ENCODE measurements at regions not wholly inside any gene's neighbourhood (a gene's known extent, or its start where the extent isn't known, plus 50 kb on each side); places are given as distances from the start of the nearest gene placed in this dataset.

DNA sequence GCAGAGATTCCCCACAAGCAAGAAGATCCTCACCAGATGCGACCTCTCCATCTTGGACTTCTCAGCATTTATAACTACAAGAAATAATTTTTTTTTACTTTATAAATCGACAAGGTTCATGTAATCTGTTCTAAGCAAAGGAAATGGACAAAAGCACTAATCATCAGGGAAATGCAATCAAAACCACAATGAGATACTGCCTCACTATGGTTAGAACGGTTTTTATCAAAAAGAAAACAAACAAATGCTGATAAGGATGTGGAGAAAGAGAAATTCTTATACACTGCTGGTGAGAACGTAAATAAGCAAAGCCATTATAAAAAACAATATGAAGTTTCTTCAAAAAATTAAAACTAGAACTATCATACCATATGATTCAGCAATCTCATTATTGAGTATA, 1382.6 kb downstream of the ARAP2 start:
- Histone ChIP-seq H3K27me3 (ENCODE audit: control insufficient read depth in 1 of 2, insufficient read depth in 2 of 2, low read length in 2 of 2) (no peaks in the 10 kb centered on the region), H3K27ac (ENCODE audit: low read depth, low read length) (no peak overlapping the region), H3K36me3 (ENCODE audit: insufficient read depth, low read length) (no peaks in the 10 kb centered on the region), H3K9me3 (ENCODE audit: low read length) (no peaks in the 10 kb centered on the region), H3K4me3 (ENCODE audit: low read depth in 1 of 2, low read length in 2 of 2) (no peak overlapping the region), H3K9ac (ENCODE audit: low read length) (no peak overlapping the region), H3K4me1 (ENCODE audit: insufficient read depth, low read length) (no peaks in the 10 kb centered on the region)

GRCh38 chr4:34878961-34879360, 1365.4 kb downstream of the ARAP2 start:
- Histone ChIP-seq H3K27me3 (ENCODE audit: control insufficient read depth in 1 of 2, insufficient read depth in 2 of 2, low read length in 2 of 2) (no peaks in the 10 kb centered on the region), H3K9ac (ENCODE audit: low read length) (no peak overlapping the region), H3K9me3 (ENCODE audit: low read length) (no peaks in the 10 kb centered on the region), H3K36me3 (ENCODE audit: insufficient read depth, low read length) (no peaks in the 10 kb centered on the region), H3K27ac (ENCODE audit: low read depth, low read length) (no peak overlapping the region), H3K4me3 (ENCODE audit: low read depth in 1 of 2, low read length in 2 of 2) (no peak overlapping the region), H3K4me1 (ENCODE audit: insufficient read depth, low read length) (no peaks in the 10 kb centered on the region)

DNA sequence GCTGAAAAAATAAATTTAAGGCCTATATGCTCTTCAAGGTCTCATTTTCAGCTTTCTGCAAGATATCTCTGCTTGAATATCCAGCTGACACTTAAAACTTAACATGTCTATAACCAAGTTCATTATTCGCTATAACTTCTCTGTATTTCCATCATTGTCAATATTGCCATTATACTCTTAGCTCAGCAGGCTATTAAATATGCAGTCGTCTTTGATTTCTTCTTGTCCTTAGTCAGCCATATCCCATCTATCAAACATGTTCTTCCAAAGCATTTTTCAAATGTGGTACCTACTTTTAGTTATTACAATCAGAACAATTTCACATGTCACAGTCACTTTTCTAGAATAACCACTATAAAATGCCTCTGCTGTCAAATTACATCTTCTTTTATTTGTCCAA, 1364.1 kb downstream of the ARAP2 start:
- Histone ChIP-seq H3K9ac (ENCODE audit: low read length) (no peak overlapping the region), H3K27ac (ENCODE audit: low read depth, low read length) (no peak overlapping the region), H3K9me3 (ENCODE audit: low read length) (no peaks in the 10 kb centered on the region), H3K4me1 (ENCODE audit: insufficient read depth, low read length) (no peaks in the 10 kb centered on the region), H3K36me3 (ENCODE audit: insufficient read depth, low read length) (no peaks in the 10 kb centered on the region), H3K4me3 (ENCODE audit: low read depth in 1 of 2, low read length in 2 of 2) (no peak overlapping the region), H3K27me3 (ENCODE audit: control insufficient read depth in 1 of 2, insufficient read depth in 2 of 2, low read length in 2 of 2) (no peaks in the 10 kb centered on the region)

DNA sequence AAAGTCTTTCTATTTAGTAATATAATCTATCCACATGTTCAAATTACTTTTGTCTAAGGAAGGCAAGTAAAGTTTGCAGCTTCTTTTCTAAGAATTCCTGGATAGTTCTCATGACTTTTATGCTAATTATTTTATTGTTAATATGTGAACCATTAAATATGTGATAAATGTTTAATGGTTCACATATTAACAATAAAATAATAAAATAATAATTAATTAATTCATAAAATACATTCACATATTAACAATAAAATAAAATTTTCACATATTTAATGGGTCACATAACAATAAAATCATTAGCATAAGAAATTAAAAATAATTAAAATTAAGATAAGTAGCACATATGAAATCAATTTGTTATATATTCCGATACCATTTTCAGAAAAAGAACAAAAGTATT, 1352.4 kb downstream of the ARAP2 start:
- Histone ChIP-seq H3K4me1 (ENCODE audit: insufficient read depth, low read length) (no peaks in the 10 kb centered on the region), H3K9ac (ENCODE audit: low read length) (no peak overlapping the region), H3K27me3 (ENCODE audit: control insufficient read depth in 1 of 2, insufficient read depth in 2 of 2, low read length in 2 of 2) (no peaks in the 10 kb centered on the region), H3K27ac (ENCODE audit: low read depth, low read length) (no peak overlapping the region), H3K36me3 (ENCODE audit: insufficient read depth, low read length) (no peaks in the 10 kb centered on the region), H3K9me3 (ENCODE audit: low read length) (no peaks in the 10 kb centered on the region), H3K4me3 (ENCODE audit: low read depth in 1 of 2, low read length in 2 of 2) (no peak overlapping the region)

GRCh38 chr4:34893382-34893781, 1350.9 kb downstream of the ARAP2 start:
- no peaks in the 10 kb centered on the region for H3K9me3 ChIP-seq (ENCODE audit: low read length)
- no peaks in the 10 kb centered on the region for H3K27me3 ChIP-seq (ENCODE audit: control insufficient read depth in 1 of 2, insufficient read depth in 2 of 2, low read length in 2 of 2)
- no peak overlapping the region for H3K9ac ChIP-seq (ENCODE audit: low read length)
- no peak overlapping the region for H3K27ac ChIP-seq (ENCODE audit: low read depth, low read length)
- H3K4me3 ChIP-seq (ENCODE audit: low read depth in 1 of 2, low read length in 2 of 2) = no peak overlapping the region
- H3K36me3 ChIP-seq (ENCODE audit: insufficient read depth, low read length) = no peaks in the 10 kb centered on the region
- no peaks in the 10 kb centered on the region for H3K4me1 ChIP-seq (ENCODE audit: insufficient read depth, low read length)

GRCh38 chr4:34920032-34920431, 1324.3 kb downstream of the ARAP2 start:
- H3K9me3 ChIP-seq (ENCODE audit: low read length) = no peaks in the 10 kb centered on the region
- no peaks in the 10 kb centered on the region for H3K4me1 ChIP-seq (ENCODE audit: insufficient read depth, low read length)

DNA sequence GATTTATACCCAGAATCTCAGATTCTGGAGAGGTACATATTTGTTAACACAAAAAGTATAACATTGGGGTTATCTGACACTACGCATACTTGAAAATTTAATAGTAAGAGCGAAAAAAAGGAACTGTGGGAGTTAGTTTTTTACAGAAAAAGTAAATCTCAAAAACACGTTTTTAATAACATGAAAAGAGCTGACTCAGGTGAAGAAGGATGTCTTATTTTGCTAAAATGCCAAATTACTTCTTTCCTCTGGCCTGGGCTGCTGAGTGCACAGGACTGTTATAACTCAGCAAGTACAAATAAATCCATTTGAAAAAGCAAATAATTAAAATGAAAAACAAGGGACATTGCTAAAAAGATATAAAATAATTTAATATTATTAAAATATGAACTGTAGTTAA, 1322.9 kb downstream of the ARAP2 start:
- Histone ChIP-seq H3K27me3 (ENCODE audit: control insufficient read depth in 1 of 2, insufficient read depth in 2 of 2, low read length in 2 of 2) (no peaks in the 10 kb centered on the region), H3K4me1 (ENCODE audit: insufficient read depth, low read length) (no peaks in the 10 kb centered on the region), H3K4me3 (ENCODE audit: low read depth in 1 of 2, low read length in 2 of 2) (no peak overlapping the region), H3K9ac (ENCODE audit: low read length) (no peak overlapping the region), H3K36me3 (ENCODE audit: insufficient read depth, low read length) (no peaks in the 10 kb centered on the region), H3K9me3 (ENCODE audit: low read length) (no peaks in the 10 kb centered on the region), H3K27ac (ENCODE audit: low read depth, low read length) (no peak overlapping the region)

More at GRCh38 chr4:34920032-34920431, 1324.3 kb downstream of the ARAP2 start:
- no peak overlapping the region for H3K4me3 ChIP-seq (ENCODE audit: low read depth in 1 of 2, low read length in 2 of 2)
- no peak overlapping the region for H3K9ac ChIP-seq (ENCODE audit: low read length)
- H3K27me3 ChIP-seq (ENCODE audit: control insufficient read depth in 1 of 2, insufficient read depth in 2 of 2, low read length in 2 of 2) = no peaks in the 10 kb centered on the region
- H3K27ac ChIP-seq (ENCODE audit: low read depth, low read length) = no peak overlapping the region
- H3K36me3 ChIP-seq (ENCODE audit: insufficient read depth, low read length) = no peaks in the 10 kb centered on the region

DNA sequence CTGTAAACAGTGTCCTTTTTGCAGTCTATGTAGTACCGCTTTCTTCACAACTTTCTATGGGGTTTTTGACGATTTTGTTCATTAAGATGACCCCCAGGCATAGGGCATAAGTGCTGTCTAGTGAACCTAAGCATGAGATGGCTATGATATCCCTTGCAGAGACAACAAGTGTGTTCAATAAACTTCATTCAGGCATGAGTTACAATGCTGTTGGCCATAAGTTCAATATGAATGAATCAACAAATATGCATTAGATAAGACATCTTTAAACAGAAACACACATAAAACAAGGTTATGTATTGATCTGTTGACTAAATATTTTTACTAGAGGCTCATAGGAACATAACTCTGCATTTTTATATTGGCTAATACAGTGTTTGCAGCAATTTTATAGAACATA, 1322.0 kb downstream of the ARAP2 start:
- Histone ChIP-seq H3K4me3 (ENCODE audit: low read depth in 1 of 2, low read length in 2 of 2) (no peak overlapping the region), H3K27me3 (ENCODE audit: control insufficient read depth in 1 of 2, insufficient read depth in 2 of 2, low read length in 2 of 2) (no peaks in the 10 kb centered on the region), H3K9me3 (ENCODE audit: low read length) (no peaks in the 10 kb centered on the region), H3K4me1 (ENCODE audit: insufficient read depth, low read length) (no peaks in the 10 kb centered on the region), H3K27ac (ENCODE audit: low read depth, low read length) (no peak overlapping the region), H3K9ac (ENCODE audit: low read length) (no peak overlapping the region), H3K36me3 (ENCODE audit: insufficient read depth, low read length) (no peaks in the 10 kb centered on the region)

GRCh38 chr4:34932591-34932990, 1311.7 kb downstream of the ARAP2 start:
- no peak overlapping the region for H3K4me3 ChIP-seq (ENCODE audit: low read depth in 1 of 2, low read length in 2 of 2)
- H3K4me1 ChIP-seq (ENCODE audit: insufficient read depth, low read length) = no peaks in the 10 kb centered on the region
- H3K27ac ChIP-seq (ENCODE audit: low read depth, low read length) = no peak overlapping the region
- no peaks in the 10 kb centered on the region for H3K9me3 ChIP-seq (ENCODE audit: low read length)
- no peak overlapping the region for H3K9ac ChIP-seq (ENCODE audit: low read length)
- no peaks in the 10 kb centered on the region for H3K27me3 ChIP-seq (ENCODE audit: control insufficient read depth in 1 of 2, insufficient read depth in 2 of 2, low read length in 2 of 2)
- no peaks in the 10 kb centered on the region for H3K36me3 ChIP-seq (ENCODE audit: insufficient read depth, low read length)

GRCh38 chr4:34935739-34936138, 1308.6 kb downstream of the ARAP2 start:
- no peaks in the 10 kb centered on the region for H3K27me3 ChIP-seq (ENCODE audit: control insufficient read depth in 1 of 2, insufficient read depth in 2 of 2, low read length in 2 of 2)

GRCh38 chr4:34939073-34939472, 1305.2 kb downstream of the ARAP2 start:
- Histone ChIP-seq H3K27ac (ENCODE audit: low read depth, low read length) (no peak overlapping the region), H3K27me3 (ENCODE audit: control insufficient read depth in 1 of 2, insufficient read depth in 2 of 2, low read length in 2 of 2) (no peaks in the 10 kb centered on the region)

More at GRCh38 chr4:34935739-34936138, 1308.6 kb downstream of the ARAP2 start:
- Histone ChIP-seq H3K9ac (ENCODE audit: low read length) (no peak overlapping the region), H3K4me3 (ENCODE audit: low read depth in 1 of 2, low read length in 2 of 2) (no peak overlapping the region), H3K36me3 (ENCODE audit: insufficient read depth, low read length) (no peaks in the 10 kb centered on the region), H3K4me1 (ENCODE audit: insufficient read depth, low read length) (no peaks in the 10 kb centered on the region), H3K27ac (ENCODE audit: low read depth, low read length) (no peak overlapping the region), H3K9me3 (ENCODE audit: low read length) (no peaks in the 10 kb centered on the region)

GRCh38 chr4:34943741-34944386, 1300.5 kb downstream of the ARAP2 start:
- Histone ChIP-seq H3K9me3 (ENCODE audit: low read length) (no peaks in the 10 kb centered on the region), H3K27ac (ENCODE audit: low read depth, low read length) (no peak overlapping the region), H3K4me1 (ENCODE audit: insufficient read depth, low read length) (no peaks in the 10 kb centered on the region), H3K27me3 (ENCODE audit: control insufficient read depth in 1 of 2, insufficient read depth in 2 of 2, low read length in 2 of 2) (no peaks in the 10 kb centered on the region), H3K9ac (ENCODE audit: low read length) (no peak overlapping the region), H3K4me3 (ENCODE audit: low read depth in 1 of 2, low read length in 2 of 2) (no peak overlapping the region), H3K36me3 (ENCODE audit: insufficient read depth, low read length) (no peaks in the 10 kb centered on the region)

More at GRCh38 chr4:34939073-34939472, 1305.2 kb downstream of the ARAP2 start:
- Histone ChIP-seq H3K9me3 (ENCODE audit: low read length) (no peaks in the 10 kb centered on the region), H3K4me3 (ENCODE audit: low read depth in 1 of 2, low read length in 2 of 2) (no peak overlapping the region), H3K4me1 (ENCODE audit: insufficient read depth, low read length) (no peaks in the 10 kb centered on the region), H3K36me3 (ENCODE audit: insufficient read depth, low read length) (no peaks in the 10 kb centered on the region), H3K9ac (ENCODE audit: low read length) (no peak overlapping the region)
